Stimulated activated CD4-positive, alpha-beta T cell treated with anti-CD3 and anti-CD28 coated beads, Interleukin-4, amount 100 ng/mL, for 4 hours (primary cell): ENCODE measurements at regions not wholly inside any gene's neighbourhood (a gene's known extent, or its start where the extent isn't known, plus 50 kb on each side); places are given as distances from the start of the nearest gene placed in this dataset.

Experiments used
- DNase-seq, 2 experiments: peaks; one replicate each; pipeline ENCODE4 v3.0.0-alpha.2; 2020

GRCh38 chr1:186620566-186621350, 59.5 kb downstream of the PTGS2 start:
- no peak for DNase-seq

- DNase-seq, result peak; percentile 15 to 28
Measured at GRCh38 chr1:186618401-186619170, 61.6 kb downstream of the PTGS2 start.

GRCh38 chr1:186617926-186618325, 62.3 kb downstream of the PTGS2 start:
- DNase-seq, result no peak

GRCh38 chr1:186616511-186616910, 63.7 kb downstream of the PTGS2 start:
- no peak for DNase-seq

GRCh38 chr1:186615332-186615731, 64.9 kb downstream of the PTGS2 start:
- no peak for DNase-seq

GRCh38 chr1:186611156-186611555, 69.1 kb downstream of the PTGS2 start:
- DNase-seq, result no peak

GRCh38 chr1:186609183-186609582, 71.0 kb downstream of the PTGS2 start:
- DNase-seq, result no peak

- no peak for DNase-seq
Measured at GRCh38 chr1:186605762-186606350, 74.4 kb downstream of the PTGS2 start.

GRCh38 chr1:186595969-186596368, 84.3 kb downstream of the PTGS2 start:
- DNase-seq, result no peak

GRCh38 chr1:186578325-186579016, 101.8 kb downstream of the PTGS2 start:
- no peak for DNase-seq

- no peak for DNase-seq
Measured at GRCh38 chr1:186577633-186578032, 102.6 kb downstream of the PTGS2 start.

GRCh38 chr1:186577216-186577615, 103.0 kb downstream of the PTGS2 start:
- no peak for DNase-seq

GRCh38 chr1:186575348-186575747, 104.9 kb downstream of the PTGS2 start:
- no peak for DNase-seq

- DNase-seq, result no peak
Measured at GRCh38 chr1:186574926-186575325, 105.3 kb downstream of the PTGS2 start.

- DNase-seq, result no peak
Measured at GRCh38 chr1:186572509-186572908, 107.7 kb downstream of the PTGS2 start.

GRCh38 chr1:186571771-186572170, 108.5 kb downstream of the PTGS2 start:
- no peak for DNase-seq

- DNase-seq, result no peak
Measured at GRCh38 chr1:186569856-186570255, 108.9 kb upstream of the PDC start.

GRCh38 chr1:186568221-186568620, 107.3 kb upstream of the PDC start:
- no peak for DNase-seq

- DNase-seq, result no peak
Measured at GRCh38 chr1:186566140-186566855, 105.4 kb upstream of the PDC start.

- no peak for DNase-seq
Measured at GRCh38 chr1:186564582-186564981, 103.7 kb upstream of the PDC start.

GRCh38 chr1:186559601-186560116, 98.7 kb upstream of the PDC start:
- DNase-seq, result no peak

GRCh38 chr1:186557147-186557777, 96.3 kb upstream of the PDC start:
- no peak for DNase-seq
